Renal cortical epithelial cell (primary cell): ENCODE measurements at regions not wholly inside any gene's neighbourhood (a gene's known extent, or its start where the extent isn't known, plus 50 kb on each side); places are given as distances from the start of the nearest gene placed in this dataset.

Experiments used
- DNase-seq: peaks from one replicate; pipeline ENCODE4 v3.0.0-alpha.2; 2011; ENCODE audit warnings: low read depth

DNA sequence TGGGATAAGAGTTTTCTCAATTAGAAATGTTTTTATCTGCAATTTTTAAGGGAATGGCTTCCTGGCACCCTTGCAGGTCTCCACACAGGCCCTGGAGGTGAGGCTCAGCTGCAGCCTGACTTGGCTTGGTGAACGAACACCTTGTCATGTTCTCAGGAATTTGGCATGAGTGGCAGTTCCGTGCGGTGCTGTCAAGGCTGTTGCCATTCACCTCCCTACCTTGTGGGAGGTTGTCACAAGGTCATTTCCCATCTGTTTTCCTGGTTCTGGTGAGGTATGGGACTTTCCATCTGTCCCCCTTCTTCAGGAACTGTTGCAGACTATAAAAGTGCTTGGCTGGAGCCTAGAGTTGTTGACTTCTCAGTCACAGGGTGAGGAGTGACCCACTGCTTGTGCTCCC, 82.9 kb downstream of the ELOVL4 start:
- DNase-seq = no peak

DNA sequence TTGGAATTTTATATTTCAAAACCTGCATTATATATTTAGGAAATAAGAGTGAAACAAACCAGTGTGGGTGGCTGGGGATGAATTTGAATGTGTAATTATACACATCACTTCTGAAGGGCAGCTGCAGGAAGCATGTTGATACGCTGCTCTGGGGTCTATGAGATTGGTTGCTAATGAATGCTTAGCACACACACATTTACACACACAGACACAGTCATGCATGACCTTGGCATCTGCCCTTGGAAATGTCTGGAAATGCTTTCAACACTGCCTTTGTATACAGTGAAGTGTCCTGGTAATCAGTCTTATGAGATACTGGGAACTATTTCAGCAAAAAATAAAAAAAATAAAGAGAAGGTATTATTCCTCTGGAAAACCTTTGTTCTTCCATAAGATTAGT, 83.4 kb downstream of the ELOVL4 start:
- DNase-seq = no peak

GRCh38 chr6:79863566-79863965, 83.8 kb downstream of the ELOVL4 start:
- no peak for DNase-seq

DNA sequence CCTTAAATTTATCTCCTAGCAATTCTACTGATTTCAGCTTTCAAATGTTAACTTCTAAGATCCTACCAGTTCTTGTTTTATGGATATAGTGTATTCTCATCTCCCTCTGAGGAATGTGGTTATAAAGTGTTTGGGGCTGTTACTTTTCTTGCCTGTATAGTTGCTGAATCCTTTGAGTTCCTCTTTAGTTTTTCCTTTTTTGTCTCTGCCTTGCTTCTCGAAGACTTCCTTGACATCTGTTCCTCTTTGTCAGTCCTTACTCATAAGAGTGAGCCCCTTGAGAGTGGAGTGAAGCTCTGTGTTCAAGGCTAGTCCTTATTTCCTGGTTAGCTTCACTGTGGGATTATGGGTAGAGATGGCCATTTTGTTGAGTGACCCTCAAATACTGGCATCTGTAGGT, 84.6 kb downstream of the ELOVL4 start:
- DNase-seq = no peak

DNA sequence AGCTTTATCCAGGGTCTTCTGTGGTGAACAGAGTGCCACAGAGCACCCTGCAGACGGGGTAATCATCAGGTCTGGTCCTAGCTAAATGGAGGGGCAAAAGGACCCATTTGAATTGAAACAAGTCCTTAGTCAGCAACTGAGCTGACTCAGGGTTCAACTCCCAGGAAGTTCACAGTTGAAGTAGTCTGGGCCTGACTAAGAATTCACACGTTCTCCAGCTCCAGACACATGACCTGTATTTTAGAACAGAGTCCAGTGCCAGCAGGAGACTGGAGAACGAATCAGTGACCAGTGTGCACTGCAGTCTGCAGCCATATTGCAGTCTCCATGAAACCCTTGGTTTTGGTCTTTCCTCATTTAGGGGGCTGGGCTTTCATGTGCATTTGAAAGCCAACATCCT, 85.2 kb downstream of the ELOVL4 start:
- DNase-seq = peak; percentile 33

DNA sequence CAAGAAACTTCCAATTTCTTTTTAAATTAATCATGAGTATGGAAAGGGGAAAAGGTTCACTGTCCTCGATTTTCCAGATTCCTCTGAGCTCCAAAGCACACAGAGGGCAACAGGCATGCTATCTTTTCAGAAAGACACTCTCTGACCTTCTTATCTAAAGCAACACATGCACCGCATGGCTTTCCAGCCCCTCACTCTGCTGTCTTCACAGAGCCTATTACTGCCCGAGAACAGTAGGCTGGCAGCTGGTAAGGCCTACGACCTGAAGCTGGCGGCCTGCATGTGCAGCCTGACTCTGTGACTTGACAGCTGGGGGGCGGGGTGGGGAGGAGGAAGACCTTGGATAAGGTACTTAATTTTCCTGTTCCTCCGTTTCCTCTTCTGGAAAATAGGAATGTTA, 86.3 kb downstream of the ELOVL4 start:
- DNase-seq = no peak

DNA sequence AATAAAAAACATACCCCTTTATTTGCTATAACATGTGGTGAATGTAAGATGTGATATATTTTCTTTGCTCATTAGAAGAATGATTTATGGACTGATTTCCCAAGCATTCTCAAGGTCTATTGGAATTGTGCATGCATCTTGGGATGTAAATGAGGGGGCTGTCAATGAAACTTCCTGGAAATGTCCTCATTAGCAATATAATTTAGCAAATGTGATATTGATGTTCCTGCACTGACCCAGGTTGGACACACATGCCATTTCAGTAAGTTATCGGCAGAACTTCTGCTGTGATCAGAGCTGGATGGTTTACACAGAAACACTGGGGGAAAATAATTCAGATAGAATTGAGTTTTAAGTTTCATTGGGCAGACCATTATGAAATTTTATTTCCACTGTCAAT, 99.9 kb downstream of the ELOVL4 start:
- no peak for DNase-seq

DNA sequence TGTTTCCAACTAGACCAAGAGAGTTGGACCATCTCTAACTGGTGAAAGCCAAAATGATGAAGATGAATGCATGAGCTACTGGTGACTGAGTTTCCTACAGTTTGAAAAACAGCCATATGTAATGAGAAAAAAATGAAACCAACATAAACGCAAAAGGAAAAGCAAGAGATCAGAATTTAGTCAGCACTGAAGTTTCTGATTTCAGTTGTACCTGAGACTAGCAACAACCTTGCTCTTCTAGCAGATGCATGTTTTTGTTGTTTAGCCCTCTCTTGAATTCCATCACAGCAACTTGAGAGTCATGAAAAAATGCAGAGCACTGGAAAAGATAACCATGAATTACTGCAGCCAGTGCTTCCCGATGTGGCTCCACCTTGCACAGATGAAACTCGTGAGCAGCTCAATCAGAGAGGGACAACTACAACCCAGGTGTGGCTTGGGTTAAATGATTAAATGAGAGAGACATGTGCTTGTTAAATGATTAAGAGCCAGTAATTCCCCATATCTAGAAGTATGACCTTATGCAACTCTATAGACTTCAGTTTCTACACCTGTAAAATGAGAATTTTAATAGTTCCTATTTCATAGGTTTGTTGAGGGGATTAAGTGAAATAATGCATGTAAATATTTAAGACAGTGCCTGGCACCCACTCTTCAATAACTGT, 104.8 kb downstream of the ELOVL4 start:
- DNase-seq = no peak

GRCh38 chr6:79841577-79842375, 105.6 kb downstream of the ELOVL4 start:
- no peak for DNase-seq

GRCh38 chr6:79838851-79839250, 108.5 kb downstream of the ELOVL4 start:
- DNase-seq = no peak

DNA sequence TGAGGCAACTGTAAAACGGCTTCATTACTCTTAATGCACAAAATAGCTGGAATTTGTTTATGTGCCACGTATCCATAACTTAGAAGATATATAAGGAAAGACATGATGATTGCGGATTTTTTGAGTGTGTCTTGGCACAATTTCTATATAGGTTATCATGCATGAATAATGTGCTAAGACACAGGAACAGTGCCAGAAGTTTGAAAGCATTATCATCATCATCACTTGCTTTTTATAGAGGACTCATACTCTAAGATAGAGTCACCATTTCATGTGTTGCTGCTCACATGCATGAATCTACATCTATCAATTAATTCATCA, 113.4 kb downstream of the ELOVL4 start:
- DNase-seq = no peak

- peak; percentile 49 for DNase-seq
Observed at GRCh38 chr6:79833264-79833963, 113.9 kb downstream of the ELOVL4 start.

DNA sequence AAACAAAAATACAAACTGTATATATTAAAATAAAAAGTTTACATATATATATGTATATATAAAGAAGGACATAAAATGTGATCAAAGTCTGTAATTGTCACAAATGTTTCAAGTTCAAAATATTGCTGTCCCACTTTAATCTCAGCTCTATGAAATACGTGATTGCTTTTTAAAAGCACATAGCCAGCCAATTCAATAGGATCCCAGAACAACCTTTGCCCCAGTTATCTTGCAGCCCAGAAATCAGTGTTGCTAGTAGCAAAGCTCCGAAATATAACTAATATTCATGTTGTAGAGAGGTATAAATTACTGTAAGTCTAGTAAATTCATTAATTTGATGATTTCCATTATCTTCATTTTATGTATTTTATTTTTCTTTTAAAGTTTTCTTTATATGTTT, 114.6 kb downstream of the ELOVL4 start:
- no peak for DNase-seq

GRCh38 chr6:79824202-79824601, 123.2 kb downstream of the ELOVL4 start:
- no peak for DNase-seq

DNA sequence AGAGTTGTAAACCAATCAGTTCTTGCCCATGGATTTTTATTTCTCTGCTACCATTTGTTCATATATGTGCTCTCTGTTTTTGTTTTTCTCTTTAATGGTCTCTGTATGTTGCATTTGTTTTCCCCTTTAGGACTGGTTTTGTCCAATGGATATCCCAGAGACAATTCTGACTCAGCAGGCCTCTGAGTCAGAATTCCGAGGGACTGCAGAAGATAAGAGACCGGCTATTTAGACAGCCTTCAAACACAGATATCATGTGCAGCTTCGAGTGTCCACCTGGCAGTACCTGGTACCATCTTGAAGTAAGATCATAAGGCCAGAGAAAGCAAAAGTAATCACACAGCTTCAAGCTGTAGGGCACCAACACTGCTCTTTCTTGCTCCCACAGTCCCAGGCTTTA, 125.5 kb downstream of the ELOVL4 start:
- DNase-seq = no peak

DNA sequence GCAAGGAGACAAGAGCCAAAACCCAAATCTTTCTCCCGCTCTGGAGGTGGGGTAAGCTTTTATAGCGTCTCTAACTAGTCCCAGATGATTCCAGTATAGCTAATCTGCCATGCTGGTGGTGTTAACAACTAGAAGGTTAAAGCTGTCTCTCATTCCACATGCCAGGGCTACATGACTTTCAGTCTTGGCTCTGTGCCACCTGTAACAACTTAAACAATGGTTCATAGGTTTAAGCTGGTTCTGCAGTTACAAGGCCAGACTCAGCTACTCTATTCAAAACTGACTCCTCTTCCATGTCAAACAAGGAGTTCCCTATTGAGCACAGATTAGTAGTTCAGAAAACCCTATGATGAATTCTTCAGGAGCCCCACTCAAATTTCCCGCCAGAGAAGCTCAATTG, 128.9 kb downstream of the ELOVL4 start:
- peak; percentile 13 for DNase-seq

DNA sequence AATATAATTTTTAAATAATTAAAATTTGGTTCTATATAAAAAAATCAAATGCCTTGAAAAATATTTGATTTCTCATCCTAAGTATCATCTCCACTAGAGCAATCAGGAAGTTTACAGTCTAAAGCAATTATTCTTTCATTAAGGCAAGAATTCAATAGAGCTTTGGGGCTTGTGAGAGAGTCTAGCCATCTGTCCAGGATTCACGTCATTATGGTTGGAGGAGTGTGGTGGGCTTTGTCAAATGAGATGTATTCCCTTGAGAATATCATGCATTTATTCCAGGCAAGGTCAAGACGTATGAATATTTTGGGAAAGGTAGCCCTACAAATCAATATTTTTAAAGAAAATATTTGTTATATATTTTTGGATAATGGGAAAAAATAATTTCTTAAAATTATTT, 132.4 kb downstream of the ELOVL4 start:
- DNase-seq = no peak

DNA sequence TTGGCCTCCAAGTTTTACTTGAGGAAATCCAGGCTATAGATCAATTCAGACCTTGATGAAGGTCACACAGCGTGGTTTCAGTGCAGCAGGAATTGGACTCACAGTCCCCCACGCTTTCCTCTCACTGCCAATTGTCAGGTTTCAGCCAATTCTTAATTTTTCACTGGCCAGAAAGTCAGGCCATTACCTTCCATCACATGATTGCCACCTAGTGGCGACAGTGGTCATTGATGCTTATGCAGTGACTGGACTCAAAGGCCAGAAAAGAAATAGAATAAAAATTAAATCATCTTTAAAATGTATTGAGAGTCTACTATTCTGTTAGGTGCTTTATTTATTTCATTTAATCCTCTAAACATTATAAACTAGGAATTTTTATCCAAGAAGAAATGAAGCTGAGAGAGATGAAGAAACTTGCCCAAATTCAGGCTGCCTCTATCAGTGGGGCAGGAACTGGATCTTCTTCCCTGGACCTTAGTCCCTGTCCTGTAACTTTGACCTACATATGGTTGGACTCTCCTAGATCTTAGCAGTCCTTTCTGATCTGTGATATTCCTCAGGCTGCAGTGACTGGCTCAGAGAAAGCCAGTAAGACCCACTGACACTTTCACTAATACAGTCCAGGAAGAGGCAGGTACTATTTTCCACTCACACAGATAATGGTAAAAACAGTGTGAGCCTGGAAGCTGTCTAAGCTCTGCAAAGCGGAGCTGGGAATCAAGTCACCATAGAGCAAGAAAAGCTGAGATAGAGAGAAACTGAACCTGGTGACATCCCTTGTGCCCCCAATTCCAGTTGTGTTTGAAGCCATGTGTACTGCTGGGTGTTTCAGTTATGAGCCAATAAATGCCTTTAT, 133.3 kb downstream of the ELOVL4 start:
- DNase-seq = peak; percentile 67

DNA sequence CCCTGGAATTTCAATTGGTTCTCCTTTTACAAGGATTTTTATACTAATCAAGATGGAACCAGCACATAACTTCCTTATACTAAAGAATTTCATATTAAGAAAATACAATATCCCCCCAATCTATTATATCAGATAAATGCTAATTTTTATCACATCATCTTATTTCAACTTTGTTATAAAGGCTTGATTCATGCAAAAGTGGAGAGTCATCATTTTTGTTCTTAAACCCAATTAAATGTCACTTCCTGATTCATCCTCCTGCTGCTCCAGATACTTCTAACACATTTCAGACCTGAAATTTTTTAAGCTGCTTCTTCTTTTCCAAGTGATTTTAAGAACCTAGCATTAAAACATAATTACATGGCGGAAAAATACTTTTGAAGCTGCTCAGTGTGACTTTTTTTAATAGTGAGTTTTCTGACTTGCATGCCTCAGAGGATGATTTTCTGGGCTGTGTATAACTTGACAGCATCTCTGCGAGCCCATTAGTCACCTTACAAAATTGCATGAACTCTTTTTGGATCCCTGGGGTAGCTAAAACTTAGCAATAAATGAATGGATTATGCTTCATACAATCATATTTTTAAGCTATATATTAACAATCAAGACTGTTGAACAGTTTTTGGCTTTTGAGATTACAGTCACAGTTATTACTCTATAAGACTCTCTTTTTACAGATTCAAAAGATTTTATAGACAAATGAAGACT, 134.1 kb downstream of the ELOVL4 start:
- no peak for DNase-seq

DNA sequence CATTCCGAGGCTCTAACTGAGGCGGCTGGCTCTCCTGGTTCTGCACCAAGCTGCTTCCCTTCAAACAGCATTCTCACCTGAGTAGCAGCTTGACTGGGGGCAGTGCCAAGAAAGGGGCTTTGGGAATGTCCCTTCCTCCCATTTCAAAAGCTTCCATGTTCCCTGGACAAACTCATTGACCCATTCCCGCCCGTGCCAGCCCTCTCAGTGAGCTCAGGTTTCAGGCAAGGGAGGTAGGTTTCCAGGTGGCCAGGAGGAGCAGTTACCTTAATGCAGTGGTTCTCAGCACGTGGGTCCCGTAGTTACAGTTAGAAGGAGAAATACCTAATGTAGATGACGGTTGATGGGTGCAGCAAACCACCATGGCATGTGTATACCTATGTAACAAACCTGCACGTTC, 135.2 kb downstream of the ELOVL4 start:
- DNase-seq = no peak

DNA sequence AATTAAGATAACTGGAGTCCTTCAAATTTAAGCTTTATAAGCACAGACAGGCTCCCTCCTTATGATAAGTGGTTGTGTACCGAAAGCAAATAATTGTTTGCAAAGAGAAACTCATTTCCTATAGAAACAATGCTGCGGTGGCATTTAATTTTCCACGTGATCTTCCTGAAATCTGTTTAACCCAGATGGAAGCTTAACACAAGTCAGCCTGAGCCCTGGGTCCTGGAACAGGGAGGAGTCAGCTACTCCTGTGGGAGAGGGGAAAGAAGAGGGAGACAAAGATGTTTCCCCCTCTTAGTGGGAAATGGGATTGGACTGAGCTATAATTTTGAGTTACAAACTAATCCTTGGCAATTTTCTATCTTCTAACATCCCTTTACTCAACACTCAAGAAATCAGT, 136.5 kb downstream of the ELOVL4 start:
- no peak for DNase-seq
